Bronchial epithelial cell (primary cell): ENCODE measurements at regions not wholly inside any gene's neighbourhood (a gene's known extent, or its start where the extent isn't known, plus 50 kb on each side); places are given as distances from the start of the nearest gene placed in this dataset.

Source experiments
- DNase-seq: peaks from one replicate; pipeline ENCODE4 v3.0.0-alpha.2; 2010; ENCODE audit warnings: low read depth
- FAIRE-seq: peaks from 2 replicates; lab custom pipeline; 2011; peaks lifted over from hg19 to GRCh38; lab: Jason Lieb, UNC
- H3K27me3 ChIP-seq: 2 replicates; pipeline ENCODE4 v1.5.1; 2011; ENCODE audit warnings: low read length; ENCODE audit not compliant: control insufficient read depth, insufficient read depth
- H3K36me3 ChIP-seq: 2 replicates; pipeline ENCODE4 v1.5.1; 2011; ENCODE audit warnings: low read length; ENCODE audit not compliant: control insufficient read depth, insufficient read depth
- H3K4me3 ChIP-seq: 2 replicates; pipeline ENCODE4 v1.5.1; 2011; ENCODE audit warnings: mild to moderate bottlenecking, low read depth, low read length, control low read depth
- CTCF ChIP-seq: IDR thresholded peaks from 2 replicates; pipeline ENCODE4 v1.5.1; 2011; ENCODE audit warnings: mild to moderate bottlenecking, moderate library complexity, low read length, control low read depth, inconsistent platforms; ENCODE audit not compliant: insufficient read depth, severe bottlenecking

- FAIRE-seq, result no peak
- peak; percentile 33 for DNase-seq
- no peaks in the 10 kb centered on the region for H3K27me3 ChIP-seq
- TF ChIP-seq CTCF, result no peak
- H3K4me3 ChIP-seq, result no peak overlapping the region
- no peaks in the 10 kb centered on the region for H3K36me3 ChIP-seq
Measured at GRCh38 chr7:17227766-17228490, 70.5 kb upstream of the AHR start.

GRCh38 chr7:17229228-17229627 lies 69.2 kb upstream of the AHR start:
- Histone ChIP-seq H3K4me3 (no peak overlapping the region), H3K36me3 (no peaks in the 10 kb centered on the region), H3K27me3 (no peaks in the 10 kb centered on the region)
- TF ChIP-seq CTCF, result no peak
- FAIRE-seq (no peak), DNase-seq (no peak)

- FAIRE-seq, result no peak
- DNase-seq, result no peak
- no peak for TF ChIP-seq CTCF
Measured at GRCh38 chr7:17230099-17230807, 68.2 kb upstream of the AHR start.

GRCh38 chr7:17233603-17234002 lies 64.8 kb upstream of the AHR start:
- Histone ChIP-seq H3K4me3 (no peak overlapping the region), H3K27me3 (no peaks in the 10 kb centered on the region), H3K36me3 (no peaks in the 10 kb centered on the region)
- no peak for TF ChIP-seq CTCF
- FAIRE-seq, result no peak
- no peak for DNase-seq

More at GRCh38 chr7:17230099-17230807, 68.2 kb upstream of the AHR start:
- H3K27me3 ChIP-seq, result no peaks in the 10 kb centered on the region
- H3K4me3 ChIP-seq, result no peak overlapping the region
- no peaks in the 10 kb centered on the region for H3K36me3 ChIP-seq

- FAIRE-seq, result no peak
Measured at GRCh38 chr7:17234030-17234397, 64.4 kb upstream of the AHR start.

More at GRCh38 chr7:17234030-17234397, 64.4 kb upstream of the AHR start:
- Histone ChIP-seq H3K4me3 (no peak overlapping the region), H3K36me3 (no peaks in the 10 kb centered on the region), H3K27me3 (no peaks in the 10 kb centered on the region)
- DNase-seq, result peak; percentile 7
- no peak for TF ChIP-seq CTCF
